GM23248 (cell line): ENCODE measurements at regions not wholly inside any gene's neighbourhood (a gene's known extent, or its start where the extent isn't known, plus 50 kb on each side); places are given as distances from the start of the nearest gene placed in this dataset.

Experiments
- EZH2 ChIP-seq: fragments of 200-600 bp; sonication (generic); IDR thresholded peaks from 2 replicates; pipeline ENCODE4 v1.6.1; 2018; ENCODE audit warnings: antibody characterized with exemption, mild to moderate bottlenecking; ENCODE audit not compliant: insufficient read depth, poor library complexity, severe bottlenecking
- EZH2phosphoT487 ChIP-seq: fragments of 200-600 bp; sonication (generic); IDR thresholded peaks from 2 replicates; pipeline ENCODE4 v1.6.1; 2018; ENCODE audit warnings: antibody characterized with exemption, moderate library complexity, mild to moderate bottlenecking, low read depth; ENCODE audit not compliant: insufficient read depth

GRCh38 chr2:176516051-176516602 is 246.9 kb downstream of the MTX2 start:
- TF ChIP-seq EZH2phosphoT487: no peak
- TF ChIP-seq EZH2: no peak
